NCI-H2081 treated with DMSO at 0.1 percent for 48 hours (cell line): ENCODE measurements at regions not wholly inside any gene's neighbourhood (a gene's known extent, or its start where the extent isn't known, plus 50 kb on each side); places are given as distances from the start of the nearest gene placed in this dataset.
"Not testable (repeated sequence)": the region's sequence is repeated elsewhere in the genome, so short reads cannot be mapped to it uniquely, and the experiment has no call there.

Experiments used
- DNase-seq: peaks from one replicate; lab custom pipeline; 2025; lab: John Stamatoyannopoulos, UW

- no peak for DNase-seq
Measured at GRCh38 chr5:99019254-99019653, 90.4 kb upstream of the CHD1 start.

- DNase-seq, result no peak
Measured at GRCh38 chr5:99010294-99010693, 81.5 kb upstream of the CHD1 start.

GRCh38 chr5:99008009-99008408, 79.2 kb upstream of the CHD1 start:
- DNase-seq, result not testable (repeated sequence)

GRCh38 chr5:99005506-99005905, 76.7 kb upstream of the CHD1 start:
- no peak for DNase-seq

GRCh38 chr5:99004960-99005359, 76.2 kb upstream of the CHD1 start:
- DNase-seq, result no peak

- no peak for DNase-seq
Measured at GRCh38 chr5:99000876-99001275, 72.1 kb upstream of the CHD1 start.

GRCh38 chr5:99000221-99000620, 71.4 kb upstream of the CHD1 start:
- DNase-seq, result no peak

GRCh38 chr5:98999631-99000030, 70.8 kb upstream of the CHD1 start:
- no peak for DNase-seq

GRCh38 chr5:98997000-98997399, 68.2 kb upstream of the CHD1 start:
- DNase-seq, result no peak

- DNase-seq, result no peak
Measured at GRCh38 chr5:98994611-98995010, 65.8 kb upstream of the CHD1 start.

GRCh38 chr5:98993512-98993911, 64.7 kb upstream of the CHD1 start:
- no peak for DNase-seq

GRCh38 chr5:98992552-98992951, 63.7 kb upstream of the CHD1 start:
- DNase-seq, result no peak

- DNase-seq, result no peak
Measured at GRCh38 chr5:98989727-98990126, 60.9 kb upstream of the CHD1 start.

- no peak for DNase-seq
Measured at GRCh38 chr5:98986587-98986986, 57.8 kb upstream of the CHD1 start.

- DNase-seq, result no peak
Measured at GRCh38 chr5:98982880-98983279, 54.1 kb upstream of the CHD1 start.
